ENCODE measurements at regions not wholly inside any gene's neighbourhood (a gene's known extent, or its start where the extent isn't known, plus 50 kb on each side); places are given as distances from the start of the nearest gene placed in this dataset.

- DNase-seq (no peak), ATAC-seq (ENCODE audit: low FRiP score in 2 of 2) (no peak)
- Histone ChIP-seq H3K4me1 (no peaks in the 10 kb centered on the region), H3K36me3 (no peaks in the 10 kb centered on the region), H3K27ac (no peak overlapping the region), H3K9me3 (no peaks in the 10 kb centered on the region), H3K4me3 (no peak overlapping the region), H3K27me3 (no peaks in the 10 kb centered on the region)
- TF ChIP-seq EP300 (IDR thresholded peaks at IDR 0.05) (no peak), CTCF (IDR thresholded peaks at IDR 0.05) (no peak), POLR2A (IDR thresholded peaks at IDR 0.05) (no peak), POLR2AphosphoS5 (IDR thresholded peaks at IDR 0.05) (no peak)
Observed at GRCh38 chr1:88499671-88500070, 184.4 kb upstream of the PKN2 start.

DNA sequence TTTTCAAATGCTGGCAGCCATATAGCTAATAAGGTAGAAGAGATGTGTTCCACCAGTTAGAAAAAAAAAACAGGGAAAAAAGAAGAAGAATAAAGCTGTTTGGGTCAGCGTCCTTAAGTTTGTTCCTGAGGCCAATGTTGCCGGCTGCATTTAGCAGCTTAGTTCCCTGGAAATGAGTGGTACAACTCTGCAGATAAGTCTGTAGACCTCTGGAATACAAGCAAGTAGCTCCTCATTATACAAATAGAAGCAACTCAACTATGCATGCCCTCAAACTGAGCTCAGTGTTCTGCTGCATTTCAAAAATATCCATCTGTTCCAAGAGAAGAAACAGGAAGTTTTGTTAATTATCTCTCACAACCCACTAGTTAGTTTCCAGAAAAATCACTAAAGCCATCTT, 181.2 kb upstream of the PKN2 start:
- TF ChIP-seq CTCF (IDR thresholded peaks at IDR 0.05) (no peak), POLR2A (IDR thresholded peaks at IDR 0.05) (no peak), EP300 (IDR thresholded peaks at IDR 0.05) (no peak), POLR2AphosphoS5 (IDR thresholded peaks at IDR 0.05) (no peak)
- Histone ChIP-seq H3K27me3 (no peaks in the 10 kb centered on the region), H3K4me3 (no peak overlapping the region), H3K9me3 (no peaks in the 10 kb centered on the region), H3K36me3 (no peaks in the 10 kb centered on the region), H3K4me1 (no peaks in the 10 kb centered on the region), H3K27ac (no peak overlapping the region)
- WGBS, 2 donors, result 80 to 87% methylated on average over 2 of the region's 2 CpGs
- ATAC-seq (ENCODE audit: low FRiP score in 2 of 2) (no peak), DNase-seq (no peak)

GRCh38 chr1:88503646-88504045, 180.4 kb upstream of the PKN2 start:
- Histone ChIP-seq H3K36me3 (no peaks in the 10 kb centered on the region), H3K27me3 (no peaks in the 10 kb centered on the region), H3K4me3 (no peak overlapping the region), H3K27ac (no peak overlapping the region), H3K4me1 (no peaks in the 10 kb centered on the region), H3K9me3 (no peaks in the 10 kb centered on the region)
- TF ChIP-seq EP300 (IDR thresholded peaks at IDR 0.05), result no peak
- TF ChIP-seq POLR2AphosphoS5 (IDR thresholded peaks at IDR 0.05), result no peak
- TF ChIP-seq POLR2A (IDR thresholded peaks at IDR 0.05), result no peak
- no peak for TF ChIP-seq CTCF (IDR thresholded peaks at IDR 0.05)
- DNase-seq, result no peak
- no peak for ATAC-seq (ENCODE audit: low FRiP score in 2 of 2)

GRCh38 chr1:88504601-88505000, 179.5 kb upstream of the PKN2 start:
- Histone ChIP-seq H3K4me3 (no peak overlapping the region), H3K27me3 (no peaks in the 10 kb centered on the region), H3K4me1 (no peaks in the 10 kb centered on the region), H3K27ac (no peak overlapping the region), H3K9me3 (no peaks in the 10 kb centered on the region), H3K36me3 (no peaks in the 10 kb centered on the region)
- DNase-seq, result no peak
- 67 to 72% methylated on average over 1 of the region's 1 CpG for WGBS, 2 donors
- ATAC-seq (ENCODE audit: low FRiP score in 2 of 2), result no peak
- TF ChIP-seq EP300 (IDR thresholded peaks at IDR 0.05) (no peak), POLR2AphosphoS5 (IDR thresholded peaks at IDR 0.05) (no peak), POLR2A (IDR thresholded peaks at IDR 0.05) (no peak), CTCF (IDR thresholded peaks at IDR 0.05) (no peak)

GRCh38 chr1:88509379-88509778, 174.7 kb upstream of the PKN2 start:
- no peaks in the 10 kb centered on the region for H3K27me3 ChIP-seq
- no peaks in the 10 kb centered on the region for H3K4me1 ChIP-seq
- H3K9me3 ChIP-seq, result no peaks in the 10 kb centered on the region
- WGBS, 2 donors, result 72 to 77% methylated on average over 3 of the region's 3 CpGs
- ATAC-seq (ENCODE audit: low FRiP score in 2 of 2) (no peak), DNase-seq (no peak)
- no peaks in the 10 kb centered on the region for H3K36me3 ChIP-seq
- no peak overlapping the region for H3K4me3 ChIP-seq
- H3K27ac ChIP-seq, result no peak overlapping the region
- TF ChIP-seq CTCF (IDR thresholded peaks at IDR 0.05) (no peak), POLR2A (IDR thresholded peaks at IDR 0.05) (no peak), POLR2AphosphoS5 (IDR thresholded peaks at IDR 0.05) (no peak), EP300 (IDR thresholded peaks at IDR 0.05) (no peak)
